GM18870 (cell line): ENCODE measurements at regions not wholly inside any gene's neighbourhood (a gene's known extent, or its start where the extent isn't known, plus 50 kb on each side); places are given as distances from the start of the nearest gene placed in this dataset.

Source experiments
- ATAC-seq: cut with Tn5 transposase; IDR thresholded peaks from one replicate; pipeline ENCODE4 v1.9.1; 2021; ENCODE audit warnings: moderate library complexity; ENCODE audit not compliant: unreplicated experiment

DNA sequence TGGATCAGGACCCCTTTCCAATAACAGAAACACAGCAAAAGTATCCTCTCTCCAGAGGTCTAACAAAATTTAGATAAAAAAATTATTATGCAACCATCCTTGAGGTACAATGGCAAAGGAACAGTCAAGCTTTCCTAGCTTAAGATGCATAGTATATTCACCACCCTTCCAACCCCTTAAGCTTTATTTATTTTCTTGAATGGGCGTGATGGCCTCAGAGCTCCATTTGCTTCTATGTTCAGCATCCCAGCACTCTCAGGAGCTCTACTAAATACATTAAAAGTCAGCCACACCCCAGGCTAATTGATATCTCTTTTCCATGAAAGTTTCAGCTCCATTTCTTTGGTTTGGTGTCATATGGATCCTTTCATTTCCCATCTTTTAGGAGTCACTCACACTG lies 1335.2 kb upstream of the ZEB2 start:
- ATAC-seq, result no peak

DNA sequence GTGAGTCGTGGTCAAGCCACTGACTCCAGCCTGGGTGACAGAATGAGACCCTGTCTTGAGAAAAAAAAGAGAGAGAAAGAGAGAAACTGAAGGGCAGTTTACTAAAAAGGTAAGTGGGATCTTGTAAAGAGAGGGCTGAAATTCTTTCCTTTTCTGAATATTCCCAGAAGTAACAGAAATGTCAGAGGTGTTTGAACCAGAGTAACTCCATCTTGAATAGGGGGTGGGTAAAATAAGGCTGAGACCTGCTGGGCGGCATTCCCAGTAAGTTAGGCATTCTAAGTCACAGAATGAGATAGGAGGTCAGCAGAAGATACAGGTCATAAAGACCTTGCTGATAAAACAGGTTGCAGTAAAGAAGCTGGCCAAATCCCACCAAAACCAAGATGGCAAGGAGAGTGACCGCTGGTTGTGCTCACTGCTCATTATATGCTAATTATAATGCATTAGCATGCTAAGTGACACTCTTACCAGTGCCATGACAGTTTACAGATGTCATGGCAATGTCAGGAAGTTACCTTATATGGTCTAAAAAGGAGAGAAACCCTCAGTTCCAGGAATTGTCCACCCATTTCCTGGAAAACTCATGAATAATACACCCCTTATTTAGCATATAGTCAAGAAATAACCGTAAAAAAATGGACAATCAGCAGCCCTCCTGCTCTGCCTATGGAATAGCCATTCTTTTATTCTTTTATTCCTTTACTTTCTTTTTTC lies 1334.3 kb upstream of the ZEB2 start:
- no peak for ATAC-seq

DNA sequence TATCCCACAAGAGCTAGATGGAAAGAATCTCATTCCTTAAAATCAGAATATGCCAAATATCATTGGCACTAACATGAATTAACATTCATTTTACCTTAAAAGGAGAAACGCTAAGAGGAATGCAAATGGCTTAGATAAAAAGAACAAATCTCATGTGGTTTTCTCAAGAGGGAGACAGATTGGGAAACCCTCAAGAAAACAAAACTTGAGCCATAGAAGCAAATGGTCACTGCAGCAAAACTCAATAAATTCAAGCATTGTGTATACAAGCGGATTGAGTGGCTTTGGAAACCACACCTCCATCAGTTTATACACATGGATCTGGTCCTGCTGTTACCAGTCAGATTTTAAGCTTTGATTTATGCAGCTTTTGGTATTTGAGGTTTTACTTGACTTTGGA lies 1331.8 kb upstream of the ZEB2 start:
- ATAC-seq, result no peak

DNA sequence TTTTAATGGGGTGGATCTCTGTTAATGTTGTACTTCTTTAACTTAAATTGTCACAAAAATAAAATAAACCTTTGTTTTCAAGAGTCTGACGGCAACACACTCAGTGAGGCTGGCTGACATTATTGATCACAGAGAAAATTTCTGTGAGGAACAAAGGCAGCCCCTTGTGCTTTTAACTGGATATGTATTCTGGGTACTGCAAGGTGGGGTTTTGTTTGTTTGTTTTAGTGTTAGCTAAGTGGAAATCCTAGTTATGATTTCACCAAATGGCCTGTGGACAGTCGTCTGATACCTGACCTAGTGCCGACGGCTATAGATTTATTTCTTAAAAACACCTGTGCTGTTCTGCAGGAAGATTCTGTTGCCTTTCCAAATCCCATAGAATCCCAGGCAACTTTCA lies 1329.5 kb upstream of the ZEB2 start:
- ATAC-seq, result no peak

DNA sequence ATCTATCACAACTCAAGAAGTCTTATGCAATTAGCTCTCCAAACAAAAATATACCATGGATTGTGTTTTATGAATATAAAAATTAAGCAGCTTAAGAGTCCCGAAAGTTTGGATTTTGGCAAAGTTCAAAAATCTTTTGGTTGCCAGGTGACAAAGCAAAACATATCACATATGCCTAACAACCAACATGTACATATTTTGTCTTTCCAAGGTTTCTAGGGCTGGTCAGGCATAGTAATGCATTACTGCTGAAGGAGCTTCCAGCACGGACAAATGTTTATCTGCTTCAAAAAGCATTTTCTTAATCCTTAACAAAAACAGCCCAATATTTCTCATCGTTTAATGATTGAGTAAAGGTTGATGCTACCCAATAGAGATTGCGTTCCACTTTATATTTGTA lies 1327.1 kb upstream of the ZEB2 start:
- ATAC-seq, result no peak

DNA sequence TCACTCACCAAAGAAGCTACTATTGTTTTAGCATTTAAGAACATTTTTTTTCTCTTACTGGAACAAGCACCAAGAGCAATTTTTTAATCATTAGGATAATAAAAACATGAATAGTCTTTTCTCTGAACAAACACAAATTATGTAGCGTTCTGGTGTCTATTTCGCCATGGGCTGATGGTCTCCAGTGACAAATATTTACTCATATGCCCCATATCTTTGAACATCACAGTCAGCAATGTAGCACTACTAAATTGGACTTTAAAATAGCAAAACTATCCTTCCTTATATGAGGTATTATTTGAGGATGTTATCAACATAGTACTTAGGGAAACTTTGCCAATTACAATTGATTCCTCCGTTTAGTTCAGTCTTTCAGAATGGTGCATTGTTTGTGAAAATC lies 1326.0 kb upstream of the ZEB2 start:
- no peak for ATAC-seq

DNA sequence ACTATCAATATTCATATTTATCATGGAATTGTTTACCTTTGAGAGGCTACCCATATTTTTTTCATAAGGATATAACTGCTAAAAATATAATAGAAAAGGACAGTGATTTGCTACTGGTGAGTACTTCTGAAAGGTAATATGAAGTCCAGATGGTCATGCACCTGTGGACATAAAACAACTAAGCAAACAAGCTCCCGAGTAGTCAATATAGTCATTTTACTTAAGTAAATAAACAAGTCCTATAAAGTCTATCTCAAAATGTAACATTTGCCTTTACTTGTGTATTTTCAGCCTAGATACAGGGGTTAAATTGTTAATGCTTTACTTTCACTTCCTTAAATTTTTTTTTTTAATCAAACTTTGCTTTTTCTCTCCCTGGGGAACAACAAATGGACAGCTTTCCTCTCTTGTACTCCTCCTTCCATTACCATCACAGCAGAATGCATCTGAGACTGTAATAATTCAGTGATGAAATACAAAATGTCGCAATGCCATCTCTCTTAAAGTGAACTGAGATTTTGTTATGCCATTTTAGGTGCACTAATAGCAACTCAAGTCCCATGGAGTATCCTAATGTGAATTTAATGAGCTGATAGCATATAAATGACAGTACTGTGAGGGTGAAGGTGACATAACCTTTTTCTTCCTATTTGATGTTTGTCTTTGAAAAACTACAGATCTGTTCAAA lies 1325.4 kb upstream of the ZEB2 start:
- ATAC-seq, result no peak

DNA sequence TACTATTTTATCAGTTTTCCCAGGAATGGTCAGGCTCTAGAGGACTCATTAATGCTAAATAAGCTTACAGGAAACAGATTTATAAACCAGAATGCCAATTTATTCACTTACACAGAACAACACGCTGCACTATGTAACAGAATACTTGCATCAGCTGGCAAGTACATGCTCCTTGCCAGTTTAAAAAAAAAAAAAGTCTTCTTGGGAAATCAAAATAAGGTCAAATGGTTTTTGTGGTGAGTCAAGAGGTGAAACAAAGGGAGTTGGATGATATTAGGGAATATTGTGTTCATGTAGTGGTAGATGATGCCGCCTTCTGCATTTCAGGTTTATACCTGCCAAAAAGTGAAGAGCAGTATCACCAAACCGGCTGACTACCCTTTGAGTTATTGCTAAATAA lies 1322.1 kb upstream of the ZEB2 start:
- ATAC-seq, result no peak

DNA sequence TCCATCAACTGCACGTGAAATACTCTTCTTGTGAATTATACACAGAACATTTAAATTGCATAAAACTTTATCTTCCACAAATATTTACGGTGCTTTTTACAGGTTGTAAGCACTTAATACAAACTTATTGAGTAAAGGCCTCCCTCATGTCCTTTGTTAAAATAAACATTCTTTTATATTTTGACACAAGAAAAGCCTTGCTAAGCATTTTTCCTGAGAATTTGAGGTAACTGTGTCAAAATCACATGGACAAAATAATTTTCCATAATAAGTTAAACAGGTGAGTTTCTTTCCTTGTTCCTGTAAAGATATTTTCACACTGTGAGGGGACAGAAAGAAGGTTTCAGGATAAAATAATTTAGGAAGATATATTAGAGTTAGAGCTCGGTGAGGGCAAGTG lies 1317.1 kb upstream of the ZEB2 start:
- ATAC-seq, result no peak

DNA sequence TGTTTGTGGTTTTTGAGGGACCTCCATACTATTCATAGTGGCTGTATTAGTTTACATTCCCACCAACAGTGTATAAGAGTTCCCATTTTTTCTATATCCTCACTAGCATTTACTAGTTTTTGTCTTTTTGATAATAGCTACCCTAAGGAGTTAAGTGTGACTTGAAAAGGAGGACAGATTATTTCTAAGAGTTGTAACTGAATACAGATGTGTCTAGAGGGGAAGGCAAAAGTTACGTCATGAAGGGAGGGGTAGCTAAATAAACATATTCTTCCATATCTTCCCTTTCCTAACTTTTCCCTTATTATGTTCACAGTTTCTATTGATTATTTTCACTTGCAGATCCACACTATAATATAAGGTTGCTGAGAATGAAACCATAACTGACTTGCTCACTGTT lies 1315.7 kb upstream of the ZEB2 start:
- ATAC-seq, result no peak

DNA sequence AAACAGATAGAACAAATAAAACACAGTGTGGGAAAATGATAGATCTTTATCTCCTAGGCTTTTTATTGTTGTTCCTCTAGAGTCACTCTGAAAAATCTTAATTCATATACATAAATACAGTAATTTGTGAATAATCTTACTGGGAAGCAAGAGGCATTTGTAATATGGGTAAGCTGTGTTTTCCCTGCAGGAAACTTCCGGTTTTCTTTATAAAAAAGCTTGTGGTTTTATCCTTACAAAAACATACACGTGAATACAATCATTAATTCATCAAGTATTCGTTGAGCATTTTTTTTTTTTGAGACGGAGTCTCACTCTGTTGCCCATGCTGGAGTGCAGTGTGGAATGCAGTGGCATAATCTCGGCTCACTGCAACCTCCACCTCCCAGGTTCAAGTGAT lies 1312.8 kb upstream of the ZEB2 start:
- no peak for ATAC-seq

DNA sequence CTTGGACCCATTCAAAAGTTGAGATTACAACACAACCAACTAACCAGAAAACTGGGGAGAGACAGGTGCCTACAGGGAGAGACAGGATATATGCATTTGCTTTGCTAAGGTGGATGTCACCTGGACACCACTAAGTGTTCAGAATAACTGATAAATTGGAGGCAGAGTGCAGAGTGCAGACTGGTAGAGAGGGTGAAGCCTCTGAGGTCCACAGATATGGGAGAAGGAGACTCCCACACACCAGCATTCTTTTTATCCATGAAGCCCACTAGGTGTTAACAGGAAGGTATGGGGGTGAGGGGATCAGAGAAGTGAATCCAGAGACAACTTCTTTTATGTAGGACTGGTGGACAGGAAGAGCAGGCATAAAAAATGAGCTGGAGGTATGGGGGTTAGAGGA lies 1310.0 kb upstream of the ZEB2 start:
- no peak for ATAC-seq

DNA sequence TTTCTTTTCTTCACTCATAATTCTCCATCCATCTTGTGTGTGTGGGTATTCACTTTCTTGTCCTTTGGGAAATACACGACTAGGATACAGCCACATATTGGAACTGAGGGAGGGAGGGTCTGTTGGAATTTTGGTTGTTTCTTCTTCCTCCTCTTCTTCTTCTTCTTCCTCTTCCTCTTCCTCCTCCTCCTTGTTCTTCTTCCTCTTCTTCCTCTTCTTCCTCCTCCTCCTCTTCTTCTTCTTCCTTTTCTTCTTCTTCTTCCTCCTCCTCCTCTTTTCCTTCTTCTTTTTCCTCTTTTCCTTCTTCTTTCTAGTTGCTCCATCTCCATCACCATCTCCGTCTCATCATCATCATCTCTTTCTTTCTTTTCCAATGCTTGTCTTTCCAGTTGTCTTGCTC lies 1307.3 kb upstream of the ZEB2 start:
- no peak for ATAC-seq

DNA sequence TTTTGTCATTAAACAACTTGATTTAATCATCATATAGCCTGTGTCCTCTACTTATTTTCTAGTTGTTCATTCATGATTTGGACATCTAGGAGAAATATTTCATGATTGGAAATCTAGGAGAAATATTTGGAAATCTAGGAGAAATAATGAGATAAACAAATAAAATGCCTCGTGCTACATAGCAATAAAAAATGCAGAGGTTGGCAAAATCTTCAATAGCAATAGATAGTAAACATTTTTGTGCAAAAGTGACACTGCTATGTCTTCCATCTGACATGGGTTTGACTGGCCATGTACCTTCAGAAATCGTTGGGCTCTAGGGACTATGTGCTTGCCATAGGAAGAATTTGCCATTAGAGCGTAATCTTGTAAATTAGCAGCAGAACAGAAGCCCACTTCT lies 1304.5 kb upstream of the ZEB2 start:
- no peak for ATAC-seq

DNA sequence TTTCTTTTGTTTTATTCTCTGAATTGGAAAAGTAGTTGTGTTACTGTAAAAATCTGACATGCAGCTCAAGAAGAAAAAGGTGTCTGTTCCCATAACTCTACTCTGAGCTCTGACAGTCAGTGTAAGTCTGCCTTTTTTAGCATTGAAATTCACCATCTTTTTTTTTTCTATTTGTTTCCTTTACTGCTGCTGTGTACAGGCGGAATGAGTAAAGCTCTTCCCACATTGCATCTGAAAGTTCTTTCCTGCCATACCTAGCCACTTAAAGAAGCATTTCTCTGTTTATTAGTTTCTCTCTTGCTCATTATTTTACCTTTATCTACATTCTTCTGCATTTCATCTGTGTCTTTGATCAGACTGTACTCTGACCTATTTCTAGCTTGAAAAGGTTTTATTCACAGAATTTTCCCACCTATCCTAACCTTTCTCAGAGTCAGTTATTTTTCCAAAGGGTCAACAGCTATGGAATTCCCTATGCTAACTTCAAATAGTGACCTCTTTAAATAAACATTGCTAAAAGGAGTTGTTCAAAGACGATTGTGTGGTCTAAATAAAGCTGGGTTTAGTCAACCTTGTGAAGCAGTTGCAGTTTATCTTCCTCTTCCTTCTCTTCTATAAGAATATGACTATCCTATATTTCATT lies 1303.1 kb upstream of the ZEB2 start:
- ATAC-seq, result no peak

DNA sequence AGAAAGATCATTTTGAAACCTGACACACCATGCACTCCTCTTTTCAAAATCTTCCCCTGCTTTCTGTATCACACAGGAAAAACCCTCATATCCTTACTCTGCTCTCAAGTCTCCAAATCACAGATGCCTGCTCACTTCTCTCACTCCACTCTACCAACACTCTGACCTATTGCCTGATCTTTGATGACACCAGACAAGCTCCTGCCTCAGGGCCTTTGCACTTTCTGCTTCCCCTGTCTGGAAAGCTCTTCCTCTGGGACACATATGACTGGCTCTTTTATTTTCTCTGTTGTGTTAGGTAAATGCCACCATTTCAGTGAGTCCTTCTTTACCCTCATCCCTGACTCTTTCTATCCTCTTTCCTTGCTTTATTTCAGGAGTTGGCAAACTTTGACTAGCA lies 1300.7 kb upstream of the ZEB2 start:
- no peak for ATAC-seq

DNA sequence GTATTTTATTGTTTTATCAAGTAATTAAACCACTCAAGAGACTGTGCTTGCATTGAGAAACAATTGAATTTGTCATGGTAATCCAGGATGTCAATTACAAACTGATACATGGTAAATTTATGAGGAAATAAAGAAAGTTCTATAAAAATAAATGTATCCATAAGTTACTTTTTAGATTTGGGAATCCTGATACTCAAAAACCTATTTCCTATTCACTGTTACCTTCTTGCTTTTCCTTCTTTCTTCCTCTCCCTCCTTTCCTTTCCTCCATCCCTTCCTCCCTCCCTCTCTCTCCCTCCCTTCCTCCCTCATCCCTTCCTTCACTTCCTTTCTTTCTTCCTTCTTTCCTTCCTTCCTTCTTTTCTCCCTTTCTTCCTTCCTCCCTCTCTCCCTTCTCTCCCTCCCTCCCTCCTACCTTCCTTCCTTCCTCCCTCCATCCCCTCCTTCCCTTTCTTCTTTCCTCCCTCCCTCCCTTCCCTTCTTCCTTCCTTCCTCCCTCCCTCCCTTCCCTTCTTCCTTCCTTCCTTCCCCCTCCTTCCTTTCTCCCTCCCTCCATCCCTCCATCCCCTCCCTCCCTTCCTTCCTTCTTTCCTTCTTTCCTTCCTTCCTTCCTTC lies 1299.1 kb upstream of the ZEB2 start:
- ATAC-seq, result no peak

DNA sequence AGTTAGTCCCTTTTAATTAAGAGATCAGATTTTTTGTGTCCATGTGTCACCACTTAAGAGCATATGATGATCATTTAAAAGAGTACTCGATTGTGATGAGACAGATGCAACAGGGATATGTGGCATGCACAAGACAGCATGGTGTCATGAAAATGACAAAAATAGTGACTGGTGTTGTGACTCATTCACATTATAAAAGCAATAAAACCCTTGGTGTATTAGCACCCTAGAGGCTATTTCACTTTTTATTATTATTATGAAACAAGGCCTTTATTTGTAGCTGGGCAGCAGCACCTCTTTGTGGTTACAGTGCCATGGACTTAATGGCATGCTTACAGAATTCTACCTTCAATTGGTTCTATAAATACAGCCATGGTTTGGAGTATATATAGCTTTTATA lies 1296.0 kb upstream of the ZEB2 start:
- no peak for ATAC-seq

DNA sequence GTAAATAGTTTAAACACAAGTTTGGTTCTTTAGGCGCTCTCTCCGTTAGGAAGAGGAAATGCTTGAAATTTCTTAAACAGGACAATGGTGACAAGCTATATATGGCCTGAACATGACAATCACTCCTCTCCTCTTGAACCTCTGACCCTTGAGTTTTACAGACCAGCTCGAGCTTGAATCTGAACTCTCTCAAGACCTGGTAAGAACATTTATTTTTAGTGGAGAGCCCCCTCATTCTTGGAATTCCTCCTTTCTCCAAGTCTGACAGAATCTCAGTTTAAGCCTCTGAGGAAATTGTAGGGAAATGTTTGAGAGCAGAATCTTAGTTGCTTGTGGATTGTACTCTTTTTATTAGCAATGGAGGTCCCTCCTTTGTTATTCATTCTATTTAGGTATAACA lies 1293.6 kb upstream of the ZEB2 start:
- no peak for ATAC-seq

DNA sequence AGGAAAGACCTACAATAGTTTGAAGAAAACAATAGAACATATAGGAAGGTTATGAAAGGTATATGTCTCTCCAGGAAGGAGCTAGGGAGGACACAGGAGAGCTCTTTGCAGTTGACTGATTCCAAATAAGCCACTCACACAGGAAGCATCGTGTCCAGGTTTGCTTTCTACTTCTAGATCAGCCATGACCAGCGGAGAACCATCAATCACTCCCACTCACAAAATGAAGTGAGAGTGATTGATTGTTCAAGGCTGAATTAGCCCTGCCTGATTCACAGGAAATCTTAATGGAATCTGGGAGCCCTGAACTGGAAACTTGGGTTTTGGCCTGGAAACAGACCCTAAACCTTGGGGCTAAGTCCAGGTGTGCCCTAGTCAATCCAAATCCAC lies 1292.2 kb upstream of the ZEB2 start:
- no peak for ATAC-seq

DNA sequence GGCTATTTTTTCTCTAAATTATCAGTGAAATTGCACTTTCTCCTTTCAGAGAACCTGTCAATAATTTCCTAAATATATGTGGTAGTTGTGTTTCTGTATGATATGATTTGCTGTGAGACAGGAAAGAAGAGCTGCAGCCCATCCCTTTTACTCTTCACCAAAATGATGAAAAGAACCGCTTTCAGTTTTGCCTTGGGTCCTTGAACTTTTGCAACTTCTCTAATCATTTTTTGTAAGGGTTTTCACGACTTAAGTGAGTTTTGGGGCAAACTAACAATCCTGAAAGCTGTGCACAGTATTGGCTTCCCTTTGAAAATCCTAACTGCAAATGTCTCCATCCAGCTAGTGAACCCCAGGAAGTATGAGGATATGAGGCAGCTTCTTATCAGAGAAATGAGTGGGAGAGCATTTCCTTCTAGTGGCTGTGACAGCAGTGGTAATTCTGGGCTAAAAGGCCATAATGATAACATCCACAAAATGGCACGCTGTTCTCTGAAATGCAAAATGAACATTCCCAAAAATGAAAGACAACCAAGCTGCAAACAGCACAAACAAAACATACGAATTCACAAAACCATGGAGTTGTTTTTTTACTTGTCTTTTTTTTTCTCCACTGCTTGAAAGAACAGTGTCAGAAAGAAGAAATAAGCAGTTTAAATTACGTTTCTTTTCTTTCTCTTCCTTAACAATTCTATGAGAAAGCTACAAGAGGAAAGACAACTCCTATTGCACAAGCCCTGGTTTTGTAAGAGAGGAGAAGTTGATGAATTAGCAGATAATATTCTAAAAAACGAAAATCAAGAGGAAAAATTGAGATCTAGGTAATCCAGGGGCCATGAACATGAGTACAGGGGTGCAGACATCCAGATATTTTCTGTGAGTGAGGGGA lies 1291.6 kb upstream of the ZEB2 start:
- ATAC-seq, result no peak
